ENCODE measurements at regions not wholly inside any gene's neighbourhood (a gene's known extent, or its start where the extent isn't known, plus 50 kb on each side); places are given as distances from the start of the nearest gene placed in this dataset.

DNA sequence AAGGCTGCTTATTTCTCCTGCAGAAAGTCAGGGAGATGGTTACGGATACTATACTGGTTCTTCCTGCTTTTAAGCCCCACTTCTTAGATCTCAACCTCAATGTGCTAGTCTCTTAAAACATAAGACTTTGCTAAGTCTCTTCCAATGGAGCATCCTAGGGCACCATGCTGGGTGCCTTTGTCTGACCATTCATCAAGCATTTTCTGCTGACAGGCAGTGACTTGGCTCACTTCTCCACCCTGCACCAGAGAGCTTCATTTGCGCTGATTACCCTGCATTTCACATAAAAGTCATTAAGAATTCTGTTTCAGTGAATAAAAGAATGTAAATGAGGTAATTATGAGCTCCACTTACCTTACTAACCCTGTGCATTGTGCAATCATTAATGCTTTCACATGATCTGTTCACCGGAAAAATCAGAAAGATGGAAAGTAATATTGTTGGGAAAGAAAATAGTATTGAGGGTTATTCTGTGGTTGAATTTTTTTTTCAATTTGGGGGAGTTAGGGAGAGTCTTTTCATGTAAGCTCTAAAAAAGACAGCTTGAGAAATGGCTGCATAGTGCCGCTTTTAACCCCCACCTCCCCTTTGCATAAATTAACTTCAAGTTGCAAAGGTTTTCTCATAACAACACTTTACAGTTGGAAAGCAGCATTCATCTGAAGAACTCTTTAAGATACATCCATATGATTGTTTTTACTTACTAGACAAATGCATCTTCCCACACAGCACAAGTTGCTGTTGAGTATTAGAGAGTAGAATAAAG, 677.3 kb upstream of the KIRREL3 start:
- Mint-ChIP-seq H3K27ac (no peak overlapping the region), H3K36me3 (no peaks in the 10 kb centered on the region), H3K4me3 (no peak overlapping the region), H3K9me3 (peaks cover 3% of the 10 kb centered on the region; the same call in 1 of the 2 replicates), H3K4me1 (peaks cover 24% of the 10 kb centered on the region), H3K27me3 (ENCODE audit: low read depth) (no peaks in the 10 kb centered on the region)
- CTCF ChIA-PET, result no interaction called here
- ATAC-seq (peak; percentile 30; the same call in 1 of the 2 replicates), DNase-seq (ENCODE audit: low spot score) (no peak)
- POLR2A ChIA-PET, result no interaction called here
- TF ChIP-seq ZNF317 (CRISPR knock-in tag; IDR thresholded peaks at IDR 0.05; ENCODE audit: borderline replicate concordance, low read depth) (no peak), ZNF416 (CRISPR knock-in tag; IDR thresholded peaks at IDR 0.05) (no peak), NR1H2 (CRISPR knock-in tag; IDR thresholded peaks at IDR 0.05) (no peak), ZBTB21 (CRISPR knock-in tag; IDR thresholded peaks at IDR 0.05; ENCODE audit: borderline replicate concordance) (no peak), TCF7 (CRISPR knock-in tag; IDR thresholded peaks at IDR 0.05; ENCODE audit: low read depth) (no peak), NFYB (CRISPR knock-in tag; conservative IDR thresholded peaks at IDR 0.05; ENCODE audit: low read depth) (no peak), SMAD3 (CRISPR knock-in tag; IDR thresholded peaks at IDR 0.05; ENCODE audit: borderline replicate concordance) (no peak)
- TF ChIP-seq, protein P1, sequence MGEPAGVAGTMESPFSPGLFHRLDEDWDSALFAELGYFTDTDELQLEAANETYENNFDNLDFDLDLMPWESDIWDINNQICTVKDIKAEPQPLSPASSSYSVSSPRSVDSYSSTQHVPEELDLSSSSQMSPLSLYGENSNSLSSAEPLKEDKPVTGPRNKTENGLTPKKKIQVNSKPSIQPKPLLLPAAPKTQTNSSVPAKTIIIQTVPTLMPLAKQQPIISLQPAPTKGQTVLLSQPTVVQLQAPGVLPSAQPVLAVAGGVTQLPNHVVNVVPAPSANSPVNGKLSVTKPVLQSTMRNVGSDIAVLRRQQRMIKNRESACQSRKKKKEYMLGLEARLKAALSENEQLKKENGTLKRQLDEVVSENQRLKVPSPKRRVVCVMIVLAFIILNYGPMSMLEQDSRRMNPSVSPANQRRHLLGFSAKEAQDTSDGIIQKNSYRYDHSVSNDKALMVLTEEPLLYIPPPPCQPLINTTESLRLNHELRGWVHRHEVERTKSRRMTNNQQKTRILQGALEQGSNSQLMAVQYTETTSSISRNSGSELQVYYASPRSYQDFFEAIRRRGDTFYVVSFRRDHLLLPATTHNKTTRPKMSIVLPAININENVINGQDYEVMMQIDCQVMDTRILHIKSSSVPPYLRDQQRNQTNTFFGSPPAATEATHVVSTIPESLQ (CRISPR knock-in tag; IDR thresholded peaks at IDR 0.05), result no peak
- TF ChIP-seq, protein P2, sequence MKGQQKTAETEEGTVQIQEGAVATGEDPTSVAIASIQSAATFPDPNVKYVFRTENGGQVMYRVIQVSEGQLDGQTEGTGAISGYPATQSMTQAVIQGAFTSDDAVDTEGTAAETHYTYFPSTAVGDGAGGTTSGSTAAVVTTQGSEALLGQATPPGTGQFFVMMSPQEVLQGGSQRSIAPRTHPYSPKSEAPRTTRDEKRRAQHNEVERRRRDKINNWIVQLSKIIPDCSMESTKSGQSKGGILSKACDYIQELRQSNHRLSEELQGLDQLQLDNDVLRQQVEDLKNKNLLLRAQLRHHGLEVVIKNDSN (CRISPR knock-in tag; IDR thresholded peaks at IDR 0.05), result no peak
- TF ChIP-seq, protein P3, sequence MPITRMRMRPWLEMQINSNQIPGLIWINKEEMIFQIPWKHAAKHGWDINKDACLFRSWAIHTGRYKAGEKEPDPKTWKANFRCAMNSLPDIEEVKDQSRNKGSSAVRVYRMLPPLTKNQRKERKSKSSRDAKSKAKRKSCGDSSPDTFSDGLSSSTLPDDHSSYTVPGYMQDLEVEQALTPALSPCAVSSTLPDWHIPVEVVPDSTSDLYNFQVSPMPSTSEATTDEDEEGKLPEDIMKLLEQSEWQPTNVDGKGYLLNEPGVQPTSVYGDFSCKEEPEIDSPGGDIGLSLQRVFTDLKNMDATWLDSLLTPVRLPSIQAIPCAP (CRISPR knock-in tag; IDR thresholded peaks at IDR 0.05), result no peak
- TF ChIP-seq, protein P4, sequence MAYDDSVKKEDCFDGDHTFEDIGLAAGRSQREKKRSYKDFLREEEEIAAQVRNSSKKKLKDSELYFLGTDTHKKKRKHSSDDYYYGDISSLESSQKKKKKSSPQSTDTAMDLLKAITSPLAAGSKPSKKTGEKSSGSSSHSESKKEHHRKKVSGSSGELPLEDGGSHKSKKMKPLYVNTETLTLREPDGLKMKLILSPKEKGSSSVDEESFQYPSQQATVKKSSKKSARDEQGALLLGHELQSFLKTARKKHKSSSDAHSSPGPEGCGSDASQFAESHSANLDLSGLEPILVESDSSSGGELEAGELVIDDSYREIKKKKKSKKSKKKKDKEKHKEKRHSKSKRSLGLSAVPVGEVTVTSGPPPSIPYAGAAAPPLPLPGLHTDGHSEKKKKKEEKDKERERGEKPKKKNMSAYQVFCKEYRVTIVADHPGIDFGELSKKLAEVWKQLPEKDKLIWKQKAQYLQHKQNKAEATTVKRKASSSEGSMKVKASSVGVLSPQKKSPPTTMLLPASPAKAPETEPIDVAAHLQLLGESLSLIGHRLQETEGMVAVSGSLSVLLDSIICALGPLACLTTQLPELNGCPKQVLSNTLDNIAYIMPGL (CRISPR knock-in tag; IDR thresholded peaks at IDR 0.05), result no peak
- TF ChIP-seq, protein P5, sequence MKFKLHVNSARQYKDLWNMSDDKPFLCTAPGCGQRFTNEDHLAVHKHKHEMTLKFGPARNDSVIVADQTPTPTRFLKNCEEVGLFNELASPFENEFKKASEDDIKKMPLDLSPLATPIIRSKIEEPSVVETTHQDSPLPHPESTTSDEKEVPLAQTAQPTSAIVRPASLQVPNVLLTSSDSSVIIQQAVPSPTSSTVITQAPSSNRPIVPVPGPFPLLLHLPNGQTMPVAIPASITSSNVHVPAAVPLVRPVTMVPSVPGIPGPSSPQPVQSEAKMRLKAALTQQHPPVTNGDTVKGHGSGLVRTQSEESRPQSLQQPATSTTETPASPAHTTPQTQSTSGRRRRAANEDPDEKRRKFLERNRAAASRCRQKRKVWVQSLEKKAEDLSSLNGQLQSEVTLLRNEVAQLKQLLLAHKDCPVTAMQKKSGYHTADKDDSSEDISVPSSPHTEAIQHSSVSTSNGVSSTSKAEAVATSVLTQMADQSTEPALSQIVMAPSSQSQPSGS (CRISPR knock-in tag; IDR thresholded peaks at IDR 0.05; ENCODE audit: borderline replicate concordance, low read depth), result no peak
- TF ChIP-seq, protein P6, sequence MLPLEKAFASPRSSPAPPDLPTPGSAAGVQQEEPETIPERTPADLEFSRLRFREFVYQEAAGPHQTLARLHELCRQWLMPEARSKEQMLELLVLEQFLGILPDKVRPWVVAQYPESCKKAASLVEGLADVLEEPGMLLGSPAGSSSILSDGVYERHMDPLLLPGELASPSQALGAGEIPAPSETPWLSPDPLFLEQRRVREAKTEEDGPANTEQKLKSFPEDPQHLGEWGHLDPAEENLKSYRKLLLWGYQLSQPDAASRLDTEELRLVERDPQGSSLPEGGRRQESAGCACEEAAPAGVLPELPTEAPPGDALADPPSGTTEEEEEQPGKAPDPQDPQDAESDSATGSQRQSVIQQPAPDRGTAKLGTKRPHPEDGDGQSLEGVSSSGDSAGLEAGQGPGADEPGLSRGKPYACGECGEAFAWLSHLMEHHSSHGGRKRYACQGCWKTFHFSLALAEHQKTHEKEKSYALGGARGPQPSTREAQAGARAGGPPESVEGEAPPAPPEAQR (CRISPR knock-in tag; IDR thresholded peaks at IDR 0.05), result no peak
- TF ChIP-seq, protein P7, sequence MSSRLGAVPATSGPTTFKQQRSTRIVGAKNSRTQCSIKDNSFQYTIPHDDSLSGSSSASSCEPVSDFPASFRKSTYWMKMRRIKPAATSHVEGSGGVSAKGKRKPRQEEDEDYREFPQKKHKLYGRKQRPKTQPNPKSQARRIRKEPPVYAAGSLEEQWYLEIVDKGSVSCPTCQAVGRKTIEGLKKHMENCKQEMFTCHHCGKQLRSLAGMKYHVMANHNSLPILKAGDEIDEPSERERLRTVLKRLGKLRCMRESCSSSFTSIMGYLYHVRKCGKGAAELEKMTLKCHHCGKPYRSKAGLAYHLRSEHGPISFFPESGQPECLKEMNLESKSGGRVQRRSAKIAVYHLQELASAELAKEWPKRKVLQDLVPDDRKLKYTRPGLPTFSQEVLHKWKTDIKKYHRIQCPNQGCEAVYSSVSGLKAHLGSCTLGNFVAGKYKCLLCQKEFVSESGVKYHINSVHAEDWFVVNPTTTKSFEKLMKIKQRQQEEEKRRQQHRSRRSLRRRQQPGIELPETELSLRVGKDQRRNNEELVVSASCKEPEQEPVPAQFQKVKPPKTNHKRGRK (CRISPR knock-in tag; IDR thresholded peaks at IDR 0.05; ENCODE audit: borderline replicate concordance), result no peak
- TF ChIP-seq, protein P8, sequence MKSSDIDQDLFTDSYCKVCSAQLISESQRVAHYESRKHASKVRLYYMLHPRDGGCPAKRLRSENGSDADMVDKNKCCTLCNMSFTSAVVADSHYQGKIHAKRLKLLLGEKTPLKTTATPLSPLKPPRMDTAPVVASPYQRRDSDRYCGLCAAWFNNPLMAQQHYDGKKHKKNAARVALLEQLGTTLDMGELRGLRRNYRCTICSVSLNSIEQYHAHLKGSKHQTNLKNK (CRISPR knock-in tag; IDR thresholded peaks at IDR 0.05), result no peak

Data from WTC11 (cell line).